ENCODE measurements at regions not wholly inside any gene's neighbourhood (a gene's known extent, or its start where the extent isn't known, plus 50 kb on each side); places are given as distances from the start of the nearest gene placed in this dataset.

- Histone ChIP-seq H3K27ac (ENCODE audit: poor library complexity, severe bottlenecking) (no peak overlapping the region), H3K27me3 (ENCODE audit: insufficient read depth, poor library complexity, severe bottlenecking) (no peaks in the 10 kb centered on the region), H3K4me1 (ENCODE audit: insufficient read depth, poor library complexity, severe bottlenecking) (no peaks in the 10 kb centered on the region), H3K4me3 (ENCODE audit: severe bottlenecking) (no peak overlapping the region), H3K9me3 (ENCODE audit: severe bottlenecking) (no peaks in the 10 kb centered on the region), H3K36me3 (ENCODE audit: low read depth) (no peaks in the 10 kb centered on the region)
- TF ChIP-seq, protein P1, sequence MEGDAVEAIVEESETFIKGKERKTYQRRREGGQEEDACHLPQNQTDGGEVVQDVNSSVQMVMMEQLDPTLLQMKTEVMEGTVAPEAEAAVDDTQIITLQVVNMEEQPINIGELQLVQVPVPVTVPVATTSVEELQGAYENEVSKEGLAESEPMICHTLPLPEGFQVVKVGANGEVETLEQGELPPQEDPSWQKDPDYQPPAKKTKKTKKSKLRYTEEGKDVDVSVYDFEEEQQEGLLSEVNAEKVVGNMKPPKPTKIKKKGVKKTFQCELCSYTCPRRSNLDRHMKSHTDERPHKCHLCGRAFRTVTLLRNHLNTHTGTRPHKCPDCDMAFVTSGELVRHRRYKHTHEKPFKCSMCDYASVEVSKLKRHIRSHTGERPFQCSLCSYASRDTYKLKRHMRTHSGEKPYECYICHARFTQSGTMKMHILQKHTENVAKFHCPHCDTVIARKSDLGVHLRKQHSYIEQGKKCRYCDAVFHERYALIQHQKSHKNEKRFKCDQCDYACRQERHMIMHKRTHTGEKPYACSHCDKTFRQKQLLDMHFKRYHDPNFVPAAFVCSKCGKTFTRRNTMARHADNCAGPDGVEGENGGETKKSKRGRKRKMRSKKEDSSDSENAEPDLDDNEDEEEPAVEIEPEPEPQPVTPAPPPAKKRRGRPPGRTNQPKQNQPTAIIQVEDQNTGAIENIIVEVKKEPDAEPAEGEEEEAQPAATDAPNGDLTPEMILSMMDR (IDR thresholded peaks at IDR 0.05; ENCODE audit: poor library complexity, severe bottlenecking), result no peak
- no peak for DNase-seq (ENCODE audit: low spot score)
- no peak for ATAC-seq (ENCODE audit: low read depth)
Measured at GRCh38 chr6:141364232-141364631, 768.5 kb upstream of the GJE1 start.

DNA sequence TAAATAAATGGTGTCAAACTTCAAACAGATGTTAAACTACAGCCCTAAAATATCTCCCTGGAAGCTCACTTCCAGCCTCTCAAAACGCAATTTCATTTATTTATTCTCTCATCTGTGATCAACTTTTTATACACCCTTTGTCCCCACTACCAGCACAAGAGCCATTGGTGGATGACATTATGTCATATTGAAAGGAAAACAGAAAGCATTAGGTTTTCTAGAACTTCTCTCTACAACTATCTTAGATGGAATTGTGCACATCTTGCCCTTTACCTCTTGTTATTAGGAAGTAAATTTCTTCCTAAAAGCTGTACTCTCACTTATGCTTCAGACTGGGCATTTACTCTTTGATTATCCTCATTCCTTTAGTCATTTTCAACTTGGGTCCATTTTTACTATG is 771.2 kb upstream of the GJE1 start:
- no peak for ATAC-seq (ENCODE audit: low read depth)

GRCh38 chr6:141359953-141360352 is 772.8 kb upstream of the GJE1 start:
- H3K4me1 ChIP-seq (ENCODE audit: insufficient read depth, poor library complexity, severe bottlenecking), result no peaks in the 10 kb centered on the region
- DNase-seq (ENCODE audit: low spot score) (no peak), ATAC-seq (ENCODE audit: low read depth) (no peak)
- H3K4me3 ChIP-seq (ENCODE audit: severe bottlenecking), result no peak overlapping the region
- H3K9me3 ChIP-seq (ENCODE audit: severe bottlenecking), result no peaks in the 10 kb centered on the region
- H3K27me3 ChIP-seq (ENCODE audit: insufficient read depth, poor library complexity, severe bottlenecking), result no peaks in the 10 kb centered on the region
- TF ChIP-seq, protein P1 (IDR thresholded peaks at IDR 0.05; ENCODE audit: poor library complexity, severe bottlenecking), result no peak
- H3K27ac ChIP-seq (ENCODE audit: poor library complexity, severe bottlenecking), result no peak overlapping the region
- no peaks in the 10 kb centered on the region for H3K36me3 ChIP-seq (ENCODE audit: low read depth)

More for the DNA sequence above, 771.2 kb upstream of the GJE1 start:
- no peaks in the 10 kb centered on the region for H3K4me1 ChIP-seq (ENCODE audit: insufficient read depth, poor library complexity, severe bottlenecking)
- H3K36me3 ChIP-seq (ENCODE audit: low read depth), result no peaks in the 10 kb centered on the region
- H3K4me3 ChIP-seq (ENCODE audit: severe bottlenecking), result no peak overlapping the region
- TF ChIP-seq, protein P1 (IDR thresholded peaks at IDR 0.05; ENCODE audit: poor library complexity, severe bottlenecking), result no peak
- H3K27me3 ChIP-seq (ENCODE audit: insufficient read depth, poor library complexity, severe bottlenecking), result no peaks in the 10 kb centered on the region
- H3K27ac ChIP-seq (ENCODE audit: poor library complexity, severe bottlenecking), result no peak overlapping the region
- no peaks in the 10 kb centered on the region for H3K9me3 ChIP-seq (ENCODE audit: severe bottlenecking)
- DNase-seq (ENCODE audit: low spot score), result no peak

- H3K27ac ChIP-seq (ENCODE audit: poor library complexity, severe bottlenecking), result no peak overlapping the region
- no peaks in the 10 kb centered on the region for H3K4me1 ChIP-seq (ENCODE audit: insufficient read depth, poor library complexity, severe bottlenecking)
- no peaks in the 10 kb centered on the region for H3K27me3 ChIP-seq (ENCODE audit: insufficient read depth, poor library complexity, severe bottlenecking)
- ATAC-seq (ENCODE audit: low read depth), result no peak
- no peaks in the 10 kb centered on the region for H3K36me3 ChIP-seq (ENCODE audit: low read depth)
- H3K9me3 ChIP-seq (ENCODE audit: severe bottlenecking), result no peaks in the 10 kb centered on the region
- TF ChIP-seq, protein P1 (IDR thresholded peaks at IDR 0.05; ENCODE audit: poor library complexity, severe bottlenecking), result no peak
- no peak overlapping the region for H3K4me3 ChIP-seq (ENCODE audit: severe bottlenecking)
- no peak for DNase-seq (ENCODE audit: low spot score)
Measured at GRCh38 chr6:141354191-141354955, 778.4 kb upstream of the GJE1 start.

GRCh38 chr6:141351721-141352120 is 781.0 kb upstream of the GJE1 start:
- DNase-seq (ENCODE audit: low spot score) (no peak), ATAC-seq (ENCODE audit: low read depth) (no peak)
- no peaks in the 10 kb centered on the region for H3K4me1 ChIP-seq (ENCODE audit: insufficient read depth, poor library complexity, severe bottlenecking)
- H3K9me3 ChIP-seq (ENCODE audit: severe bottlenecking), result no peaks in the 10 kb centered on the region
- no peaks in the 10 kb centered on the region for H3K36me3 ChIP-seq (ENCODE audit: low read depth)
- TF ChIP-seq, protein P1 (IDR thresholded peaks at IDR 0.05; ENCODE audit: poor library complexity, severe bottlenecking), result no peak
- no peak overlapping the region for H3K4me3 ChIP-seq (ENCODE audit: severe bottlenecking)
- no peak overlapping the region for H3K27ac ChIP-seq (ENCODE audit: poor library complexity, severe bottlenecking)
- H3K27me3 ChIP-seq (ENCODE audit: insufficient read depth, poor library complexity, severe bottlenecking), result no peaks in the 10 kb centered on the region

All from RWPE2 (cell line).